Natural killer cell (primary cell): ENCODE measurements at regions not wholly inside any gene's neighbourhood (a gene's known extent, or its start where the extent isn't known, plus 50 kb on each side); places are given as distances from the start of the nearest gene placed in this dataset.

Source experiments
- ATAC-seq, 3 donors: fragments of 150-1000 bp in 2 of 3; fragments of 200-7000 bp in 1 of 3; cut with Tn5 transposase; 1 replicate in 1 of 3; 2 replicates in 2 of 3; pipeline ENCODE4 v1.10.0; 2021; ENCODE audit warnings: mild to moderate bottlenecking in 2 of 3, moderate library complexity in 2 of 3
- DNase-seq, 2 donors: peaks; one replicate each; pipeline versions ENCODE4 v3.0.0 to v3.0.0-alpha.2; 2013 to 2021; ENCODE audit warnings: mixed read lengths in 1 of 2
- H3K27ac ChIP-seq: one replicate; pipeline ENCODE4 v1.5.1; 2013; ENCODE audit warnings: mild to moderate bottlenecking, low read length
- H3K27me3 ChIP-seq: one replicate; pipeline ENCODE4 v1.6.1; 2013; ENCODE audit warnings: low read length; ENCODE audit not compliant: control insufficient read depth, insufficient read depth
- H3K36me3 ChIP-seq: one replicate; pipeline ENCODE4 v1.6.1; 2013; ENCODE audit warnings: low read length; ENCODE audit not compliant: control insufficient read depth, insufficient read depth
- H3K4me1 ChIP-seq: one replicate; pipeline ENCODE4 v1.6.1; 2013; ENCODE audit warnings: low read length; ENCODE audit not compliant: control insufficient read depth, insufficient read depth
- H3K4me3 ChIP-seq: one replicate; pipeline ENCODE4 v1.5.1; 2013; ENCODE audit warnings: low read length
- H3K9me3 ChIP-seq: one replicate; pipeline ENCODE4 v1.6.1; 2013; ENCODE audit warnings: low read length; ENCODE audit not compliant: control insufficient read depth, insufficient read depth
- H3K27ac Mint-ChIP-seq, 2 donors: one replicate each; pipeline ENCODE4 v1.8.0; 2022; ENCODE audit warnings: mild to moderate bottlenecking in 2 of 2, mixed read lengths in 2 of 2, moderate library complexity in 1 of 2
- H3K27me3 Mint-ChIP-seq, 2 donors: one replicate each; pipeline ENCODE4 v1.8.0; 2022; ENCODE audit warnings: low read depth in 2 of 2, mixed read lengths in 2 of 2
- H3K36me3 Mint-ChIP-seq: one replicate; pipeline ENCODE4 v1.8.0; 2022; ENCODE audit warnings: mixed read lengths
- H3K4me1 Mint-ChIP-seq, 2 donors: one replicate each; pipeline ENCODE4 v1.8.0; 2022; ENCODE audit warnings: mixed read lengths in 2 of 2
- H3K4me3 Mint-ChIP-seq: one replicate; pipeline ENCODE4 v1.8.0; 2022; ENCODE audit warnings: mild to moderate bottlenecking, moderate library complexity, mixed read lengths
- H3K9me3 Mint-ChIP-seq, 2 donors: one replicate each; pipeline ENCODE4 v1.8.0; 2022; ENCODE audit warnings: mixed read lengths in 2 of 2
- WGBS: methylation state at CpG from one replicate; pipeline ENCODE4 v1.1.7; 2013; ENCODE audit warnings: missing lambda C conversion rate; ENCODE audit not compliant: insufficient coverage; 5-methylcytosine and 5-hydroxymethylcytosine counted together
- intact Hi-C: fragments of 100-400 bp; cut with micrococcal nuclease; formaldehyde crosslinking; loops from one replicate; pipeline ENCODE4 v1.14.2; 2022
- TF ChIP-seq, protein P1 (sequence below): fragments of 200-600 bp; IDR thresholded peaks from one replicate; pipeline ENCODE4 v1.8.0; 2022; ENCODE audit warnings: antibody characterized with exemption

DNA sequence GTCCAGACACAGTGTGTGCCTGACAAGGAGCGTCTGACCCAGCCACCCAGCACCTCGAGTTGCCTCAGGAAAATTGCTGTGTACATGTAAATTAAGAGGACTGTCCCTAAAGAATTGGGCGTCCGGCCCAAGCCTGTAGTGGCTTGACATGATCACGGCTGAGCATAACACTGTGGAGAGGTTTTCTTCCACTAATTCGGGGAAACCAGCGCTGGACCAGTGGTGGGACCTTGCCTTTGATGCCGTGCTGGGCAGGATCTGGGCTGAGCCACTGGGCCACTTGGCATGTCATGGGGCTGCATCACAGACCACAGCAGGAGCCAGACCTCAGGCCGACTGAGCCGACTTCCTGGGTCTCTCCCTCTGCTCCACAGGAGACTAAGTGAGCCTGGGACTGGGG lies 282.5 kb downstream of the GLRX3 start:
- H3K36me3 Mint-ChIP-seq = no peaks in the 10 kb centered on the region
- DNase-seq (no peak), ATAC-seq (no peak)
- H3K4me1 Mint-ChIP-seq = no peaks in the 10 kb centered on the region
- H3K9me3 Mint-ChIP-seq = peaks cover 2 to 8% of the 10 kb centered on the region in 2 donors
- Histone ChIP-seq H3K4me1 (no peaks in the 10 kb centered on the region), H3K36me3 (no peaks in the 10 kb centered on the region), H3K9me3 (no peaks in the 10 kb centered on the region), H3K27ac (no peak overlapping the region), H3K4me3 (no peak overlapping the region), H3K27me3 (no peaks in the 10 kb centered on the region)
- WGBS = 81% methylated on average over 10 of the region's 10 CpGs
- no peak overlapping the region for H3K27ac Mint-ChIP-seq
- peaks cover 14 to 17% of the 10 kb centered on the region in 2 donors for H3K27me3 Mint-ChIP-seq
- H3K4me3 Mint-ChIP-seq = no peak overlapping the region
- intact Hi-C loops = no loop called here
- TF ChIP-seq, protein P1, sequence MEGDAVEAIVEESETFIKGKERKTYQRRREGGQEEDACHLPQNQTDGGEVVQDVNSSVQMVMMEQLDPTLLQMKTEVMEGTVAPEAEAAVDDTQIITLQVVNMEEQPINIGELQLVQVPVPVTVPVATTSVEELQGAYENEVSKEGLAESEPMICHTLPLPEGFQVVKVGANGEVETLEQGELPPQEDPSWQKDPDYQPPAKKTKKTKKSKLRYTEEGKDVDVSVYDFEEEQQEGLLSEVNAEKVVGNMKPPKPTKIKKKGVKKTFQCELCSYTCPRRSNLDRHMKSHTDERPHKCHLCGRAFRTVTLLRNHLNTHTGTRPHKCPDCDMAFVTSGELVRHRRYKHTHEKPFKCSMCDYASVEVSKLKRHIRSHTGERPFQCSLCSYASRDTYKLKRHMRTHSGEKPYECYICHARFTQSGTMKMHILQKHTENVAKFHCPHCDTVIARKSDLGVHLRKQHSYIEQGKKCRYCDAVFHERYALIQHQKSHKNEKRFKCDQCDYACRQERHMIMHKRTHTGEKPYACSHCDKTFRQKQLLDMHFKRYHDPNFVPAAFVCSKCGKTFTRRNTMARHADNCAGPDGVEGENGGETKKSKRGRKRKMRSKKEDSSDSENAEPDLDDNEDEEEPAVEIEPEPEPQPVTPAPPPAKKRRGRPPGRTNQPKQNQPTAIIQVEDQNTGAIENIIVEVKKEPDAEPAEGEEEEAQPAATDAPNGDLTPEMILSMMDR = no peak

DNA sequence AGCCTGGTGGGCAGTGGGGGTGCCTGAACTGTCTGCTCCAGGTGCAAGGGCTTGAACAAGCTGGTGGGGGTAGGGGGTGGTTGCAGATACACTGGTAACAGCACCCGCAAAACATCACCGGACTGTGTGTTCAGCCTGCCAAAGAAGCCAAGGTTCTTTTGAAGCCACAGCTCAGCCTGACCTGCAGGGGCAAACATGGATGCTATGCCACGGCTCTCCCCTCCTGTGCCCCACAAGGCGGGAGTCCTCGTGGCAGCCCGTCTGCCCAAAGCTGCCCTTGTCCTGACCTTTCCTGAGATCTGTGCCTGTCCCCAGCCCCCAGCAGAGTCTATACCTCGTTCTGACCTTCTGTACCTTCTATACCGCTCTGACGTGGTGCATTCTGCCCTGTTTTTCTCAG lies 285.7 kb downstream of the GLRX3 start:
- Mint-ChIP-seq H3K27me3 (peaks cover 5 to 7% of the 10 kb centered on the region in 2 donors), H3K36me3 (no peaks in the 10 kb centered on the region), H3K4me1 (no peaks in the 10 kb centered on the region), H3K9me3 (no peaks in the 10 kb centered on the region), H3K4me3 (no peak overlapping the region), H3K27ac (no peak overlapping the region)
- DNase-seq (no peak), ATAC-seq (no peak)
- Histone ChIP-seq H3K36me3 (no peaks in the 10 kb centered on the region), H3K27ac (no peak overlapping the region), H3K27me3 (no peaks in the 10 kb centered on the region), H3K4me1 (no peaks in the 10 kb centered on the region), H3K4me3 (no peak overlapping the region), H3K9me3 (no peaks in the 10 kb centered on the region)
- 90% methylated on average over 9 of the region's 9 CpGs for WGBS
- TF ChIP-seq, protein P1 = no peak
- intact Hi-C loops = no loop called here

GRCh38 chr10:130422366-130423324 lies 286.5 kb downstream of the GLRX3 start:
- 71% methylated on average over 12 of the region's 12 CpGs for WGBS

More at GRCh38 chr10:130422366-130423324, 286.5 kb downstream of the GLRX3 start:
- Mint-ChIP-seq H3K4me1 (no peaks in the 10 kb centered on the region), H3K9me3 (no peaks in the 10 kb centered on the region), H3K27ac (no peak overlapping the region), H3K36me3 (no peaks in the 10 kb centered on the region), H3K4me3 (no peak overlapping the region), H3K27me3 (peaks cover under 1 to 5% of the 10 kb centered on the region in 2 donors)
- no peak for DNase-seq
- Histone ChIP-seq H3K4me1 (no peaks in the 10 kb centered on the region), H3K36me3 (no peaks in the 10 kb centered on the region), H3K27me3 (no peaks in the 10 kb centered on the region), H3K9me3 (no peaks in the 10 kb centered on the region), H3K27ac (no peak overlapping the region), H3K4me3 (no peak overlapping the region)
- TF ChIP-seq, protein P1 = no peak
- intact Hi-C loops = no loop called here
- no peak for ATAC-seq
